ENCODE measurements at regions not wholly inside any gene's neighbourhood (a gene's known extent, or its start where the extent isn't known, plus 50 kb on each side); places are given as distances from the start of the nearest gene placed in this dataset.
"Not testable (repeated sequence)": the region's sequence is repeated elsewhere in the genome, so short reads cannot be mapped to it uniquely, and the experiment has no call there.

DNA sequence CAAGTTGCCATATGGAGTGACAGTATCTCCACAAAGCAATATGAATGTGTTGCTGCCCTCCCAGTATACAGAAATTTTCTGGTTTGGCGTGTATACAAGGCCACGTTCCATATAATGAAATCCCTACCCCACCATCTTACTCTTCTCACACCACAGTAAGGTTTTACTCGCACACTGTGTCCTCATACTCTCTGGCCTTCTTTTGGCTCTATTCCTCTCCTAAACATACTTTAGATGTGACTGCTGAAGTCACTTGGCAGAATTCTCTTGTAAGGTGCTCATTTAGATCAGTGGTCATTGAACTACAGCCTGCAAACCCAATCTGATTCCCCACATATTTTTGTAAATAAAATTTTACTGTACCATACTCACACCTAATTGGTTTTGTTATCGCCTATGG is 123.2 kb downstream of the RFPL4B start:
- intact Hi-C loops (cut with micrococcal nuclease): no loop called here
- TF ChIP-seq, protein P1, sequence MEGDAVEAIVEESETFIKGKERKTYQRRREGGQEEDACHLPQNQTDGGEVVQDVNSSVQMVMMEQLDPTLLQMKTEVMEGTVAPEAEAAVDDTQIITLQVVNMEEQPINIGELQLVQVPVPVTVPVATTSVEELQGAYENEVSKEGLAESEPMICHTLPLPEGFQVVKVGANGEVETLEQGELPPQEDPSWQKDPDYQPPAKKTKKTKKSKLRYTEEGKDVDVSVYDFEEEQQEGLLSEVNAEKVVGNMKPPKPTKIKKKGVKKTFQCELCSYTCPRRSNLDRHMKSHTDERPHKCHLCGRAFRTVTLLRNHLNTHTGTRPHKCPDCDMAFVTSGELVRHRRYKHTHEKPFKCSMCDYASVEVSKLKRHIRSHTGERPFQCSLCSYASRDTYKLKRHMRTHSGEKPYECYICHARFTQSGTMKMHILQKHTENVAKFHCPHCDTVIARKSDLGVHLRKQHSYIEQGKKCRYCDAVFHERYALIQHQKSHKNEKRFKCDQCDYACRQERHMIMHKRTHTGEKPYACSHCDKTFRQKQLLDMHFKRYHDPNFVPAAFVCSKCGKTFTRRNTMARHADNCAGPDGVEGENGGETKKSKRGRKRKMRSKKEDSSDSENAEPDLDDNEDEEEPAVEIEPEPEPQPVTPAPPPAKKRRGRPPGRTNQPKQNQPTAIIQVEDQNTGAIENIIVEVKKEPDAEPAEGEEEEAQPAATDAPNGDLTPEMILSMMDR (IDR thresholded peaks at IDR 0.05; ENCODE audit: borderline replicate concordance): no peak
- Histone ChIP-seq H3K4me3 (no peak overlapping the region), H3K27me3 (ENCODE audit: low read depth) (no peaks in the 10 kb centered on the region), H3K36me3 (no peaks in the 10 kb centered on the region), H3K4me1 (no peaks in the 10 kb centered on the region), H3K9me3 (replicated peaks) (no peaks in the 10 kb centered on the region), H3K27ac (replicated peaks) (no peak overlapping the region)
- DNase-seq: no peak

DNA sequence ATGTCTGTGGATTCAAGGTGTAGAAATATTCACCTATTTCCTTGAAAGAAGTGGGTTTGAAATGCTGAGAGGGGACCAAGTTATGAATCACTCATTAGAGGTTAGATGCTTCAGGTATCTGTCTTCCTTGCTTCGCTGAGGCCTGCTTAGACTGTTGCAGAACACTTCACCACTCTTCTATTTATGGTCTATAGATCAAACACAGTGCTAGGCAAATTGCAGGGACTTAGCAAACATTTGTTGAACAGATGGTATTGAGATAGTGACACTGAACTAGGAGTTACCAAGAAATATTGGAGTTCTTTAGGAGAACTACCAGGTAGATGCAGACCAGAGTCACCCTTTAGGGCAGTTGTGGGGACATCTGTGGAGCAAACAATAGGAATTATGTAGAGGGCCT is 123.8 kb downstream of the RFPL4B start:
- no peaks in the 10 kb centered on the region for H3K27me3 ChIP-seq (ENCODE audit: low read depth)
- H3K4me1 ChIP-seq: no peaks in the 10 kb centered on the region
- no peak overlapping the region for H3K27ac ChIP-seq (replicated peaks)
- no peak overlapping the region for H3K4me3 ChIP-seq
- H3K9me3 ChIP-seq (replicated peaks): no peaks in the 10 kb centered on the region
- TF ChIP-seq, protein P1 (IDR thresholded peaks at IDR 0.05; ENCODE audit: borderline replicate concordance): no peak
- no peak for DNase-seq
- intact Hi-C loops (cut with micrococcal nuclease): no loop called here
- H3K36me3 ChIP-seq: no peaks in the 10 kb centered on the region

DNA sequence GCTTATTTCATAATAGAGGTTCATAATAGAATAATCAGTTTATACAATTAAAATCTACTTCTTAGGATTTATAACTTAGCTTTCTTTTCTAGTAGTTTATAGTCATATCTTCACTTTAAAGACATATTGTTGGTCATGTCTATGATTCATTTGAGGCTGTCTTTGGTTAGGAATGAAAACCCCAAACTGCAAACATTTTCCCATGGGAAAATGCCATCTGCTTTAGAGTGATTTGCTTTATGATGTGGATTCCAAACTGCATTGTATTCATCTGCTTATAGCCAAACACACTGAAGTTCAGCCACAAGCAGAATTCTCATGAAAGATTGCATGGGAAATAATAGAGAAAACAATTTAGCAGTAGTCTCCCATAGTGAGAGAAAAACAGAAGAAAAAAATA is 128.0 kb downstream of the RFPL4B start:
- Histone ChIP-seq H3K27ac (replicated peaks) (no peak overlapping the region), H3K4me3 (no peak overlapping the region), H3K27me3 (ENCODE audit: low read depth) (no peaks in the 10 kb centered on the region), H3K36me3 (no peaks in the 10 kb centered on the region), H3K9me3 (replicated peaks) (no peaks in the 10 kb centered on the region), H3K4me1 (no peaks in the 10 kb centered on the region)
- TF ChIP-seq, protein P1 (IDR thresholded peaks at IDR 0.05; ENCODE audit: borderline replicate concordance): no peak
- no peak for DNase-seq
- intact Hi-C loops (cut with micrococcal nuclease): no loop called here

DNA sequence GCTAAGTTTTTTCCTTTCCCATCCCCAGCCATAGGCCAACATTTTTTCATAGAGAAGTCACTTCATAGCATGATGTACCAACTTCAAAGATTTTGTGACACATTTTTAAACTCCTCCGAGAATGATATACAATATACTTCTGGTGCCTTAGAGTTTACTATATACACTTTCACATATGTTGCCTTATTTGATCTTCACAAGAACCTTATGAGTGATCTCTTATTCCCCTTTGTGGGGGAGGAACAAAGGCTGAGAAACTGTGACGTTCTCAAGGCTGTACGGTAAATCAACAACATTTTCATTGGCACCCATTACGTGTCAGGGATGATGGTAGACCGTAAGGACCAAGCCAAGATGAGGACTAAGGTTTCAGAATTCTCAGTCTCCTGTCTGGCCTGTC is 130.0 kb downstream of the RFPL4B start:
- Histone ChIP-seq H3K36me3 (no peaks in the 10 kb centered on the region), H3K27me3 (ENCODE audit: low read depth) (no peaks in the 10 kb centered on the region), H3K4me1 (no peaks in the 10 kb centered on the region), H3K27ac (replicated peaks) (no peak overlapping the region), H3K9me3 (replicated peaks) (no peaks in the 10 kb centered on the region), H3K4me3 (no peak overlapping the region)
- intact Hi-C loops (cut with micrococcal nuclease): no loop called here
- no peak for DNase-seq
- TF ChIP-seq, protein P1 (IDR thresholded peaks at IDR 0.05; ENCODE audit: borderline replicate concordance): no peak

DNA sequence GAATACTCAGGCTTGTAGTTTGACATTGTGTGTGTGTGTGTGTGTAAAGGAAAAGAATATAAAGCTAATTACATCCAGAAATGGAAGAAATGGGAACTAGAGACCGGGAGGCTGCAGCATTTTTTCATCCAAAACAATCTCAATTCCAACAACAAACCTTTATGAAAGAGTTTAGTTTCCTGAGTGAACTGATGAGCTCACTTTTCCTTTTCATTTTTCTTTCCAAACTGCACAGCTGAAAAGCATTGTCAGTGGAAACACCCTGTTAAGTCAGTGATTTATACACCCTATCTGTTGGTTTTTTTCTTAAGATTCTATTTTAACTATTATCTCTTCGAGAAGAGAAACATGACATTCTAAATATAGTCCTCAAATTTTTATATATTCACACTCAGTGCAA is 130.9 kb downstream of the RFPL4B start:
- Histone ChIP-seq H3K36me3 (no peaks in the 10 kb centered on the region), H3K27ac (replicated peaks) (no peak overlapping the region), H3K4me3 (no peak overlapping the region), H3K9me3 (replicated peaks) (no peaks in the 10 kb centered on the region), H3K27me3 (ENCODE audit: low read depth) (no peaks in the 10 kb centered on the region), H3K4me1 (no peaks in the 10 kb centered on the region)
- DNase-seq: no peak
- intact Hi-C loops (cut with micrococcal nuclease): no loop called here
- TF ChIP-seq, protein P1 (IDR thresholded peaks at IDR 0.05; ENCODE audit: borderline replicate concordance): no peak

DNA sequence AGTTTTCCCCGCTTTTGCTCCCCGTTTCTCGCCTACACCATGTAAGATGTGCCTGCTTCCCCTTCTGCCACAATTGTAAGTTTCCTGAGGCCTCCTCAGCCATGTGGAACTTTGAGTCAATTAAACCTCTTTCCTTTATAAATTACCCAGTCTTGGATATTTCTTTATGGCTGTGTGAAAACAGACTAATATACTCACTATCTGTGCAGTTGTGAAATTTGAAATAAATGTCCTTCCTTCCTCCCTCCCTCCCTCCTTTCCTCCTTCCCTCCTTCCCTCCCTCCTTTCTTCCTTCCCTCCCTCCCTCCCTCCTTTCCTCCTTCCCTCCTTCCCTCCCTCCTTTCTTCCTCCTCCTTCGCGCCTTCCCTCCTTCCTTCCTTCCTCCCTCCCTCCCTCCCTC is 132.8 kb downstream of the RFPL4B start:
- H3K27ac ChIP-seq (replicated peaks); intact Hi-C loops (cut with micrococcal nuclease); H3K36me3 ChIP-seq; DNase-seq; H3K4me1 ChIP-seq; H3K9me3 ChIP-seq (replicated peaks); H3K27me3 ChIP-seq (ENCODE audit: low read depth); H3K4me3 ChIP-seq: not testable (repeated sequence)

Data from left ventricle myocardium inferior (tissue), 1 donor.